Type B pancreatic cell (in vitro differentiated cells): ENCODE measurements at regions not wholly inside any gene's neighbourhood (a gene's known extent, or its start where the extent isn't known, plus 50 kb on each side); places are given as distances from the start of the nearest gene placed in this dataset.

ENCODE experiments used
- DNase-seq: peaks from one replicate; pipeline ENCODE4 v3.0.0; 2021; ENCODE audit warnings: mixed read lengths; ENCODE audit not compliant: unreplicated experiment; ENCODE audit errors: extremely low spot score
- H3K27ac Mint-ChIP-seq: 2 replicates; pipeline ENCODE4 v1.8.0; 2021; ENCODE audit warnings: mild to moderate bottlenecking, mixed read lengths
- H3K27me3 Mint-ChIP-seq: 2 replicates; pipeline ENCODE4 v1.8.0; 2021; ENCODE audit warnings: mixed read lengths
- H3K36me3 Mint-ChIP-seq: 2 replicates; pipeline ENCODE4 v1.8.0; 2021; ENCODE audit warnings: mixed read lengths
- H3K4me1 Mint-ChIP-seq: one replicate; pipeline ENCODE4 v1.8.0; 2021; ENCODE audit warnings: mixed read lengths; ENCODE audit not compliant: unreplicated experiment
- H3K4me3 Mint-ChIP-seq: 2 replicates; pipeline ENCODE4 v1.8.0; 2021; ENCODE audit warnings: mild to moderate bottlenecking, mixed read lengths
- H3K9me3 Mint-ChIP-seq: 2 replicates; pipeline ENCODE4 v1.8.0; 2021; ENCODE audit warnings: mixed read lengths
- TF ChIP-seq, protein P1 (sequence below): fragments of 200-600 bp; sonication (generic); conservative IDR thresholded peaks from 2 replicates; pipeline ENCODE4 v1.5.0; 2021; ENCODE audit warnings: antibody characterized with exemption, mild to moderate bottlenecking

DNA sequence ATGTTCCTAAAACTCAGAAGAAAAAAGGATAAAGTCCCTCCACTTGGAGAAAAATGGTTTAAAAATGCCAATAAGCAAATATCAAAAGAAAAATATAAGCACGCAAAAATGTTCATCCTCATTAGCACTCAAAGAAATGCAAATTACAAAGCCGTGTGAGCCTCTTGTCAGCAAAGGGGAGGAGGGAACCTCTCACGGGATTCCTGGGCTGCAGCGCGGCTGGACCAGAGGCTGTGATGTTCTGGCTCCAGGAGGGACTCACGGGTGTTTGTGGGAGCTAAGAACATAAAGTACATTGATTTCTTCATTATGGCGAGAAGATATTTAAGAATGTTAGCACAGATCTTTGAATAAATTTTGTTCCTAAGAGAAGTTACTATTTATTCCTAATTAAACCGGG, 1451.2 kb downstream of the BRD1 start:
- H3K4me3 Mint-ChIP-seq, result no peak overlapping the region

DNA sequence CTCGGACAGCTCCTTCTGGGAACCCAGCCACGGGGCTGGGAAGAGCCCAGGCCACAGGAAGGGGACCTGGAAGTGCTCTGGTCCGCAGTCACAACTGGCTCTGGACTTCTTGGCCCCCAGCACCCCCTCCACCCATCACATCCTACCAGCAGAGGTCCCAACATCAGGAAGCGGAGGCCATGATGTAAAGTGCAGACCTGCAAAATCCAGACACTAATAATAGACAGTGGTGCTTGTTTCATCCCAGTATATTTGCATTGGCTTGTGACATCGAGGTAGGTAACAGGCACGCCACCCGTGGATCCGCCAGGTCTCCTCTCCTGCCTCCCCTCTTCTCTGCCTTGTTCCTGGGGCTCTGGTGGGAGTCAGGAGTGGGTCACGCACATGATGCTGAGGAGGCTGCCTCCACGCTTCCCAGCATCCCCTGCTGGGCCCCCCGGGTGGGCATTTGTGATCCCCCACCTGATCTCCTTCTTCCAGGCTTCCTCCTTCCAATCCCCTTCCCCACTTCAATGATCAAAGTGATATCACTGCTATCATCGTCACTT, 1454.0 kb downstream of the BRD1 start:
- no peak overlapping the region for H3K27ac Mint-ChIP-seq
- H3K4me3 Mint-ChIP-seq, result no peak overlapping the region
- TF ChIP-seq, protein P1, sequence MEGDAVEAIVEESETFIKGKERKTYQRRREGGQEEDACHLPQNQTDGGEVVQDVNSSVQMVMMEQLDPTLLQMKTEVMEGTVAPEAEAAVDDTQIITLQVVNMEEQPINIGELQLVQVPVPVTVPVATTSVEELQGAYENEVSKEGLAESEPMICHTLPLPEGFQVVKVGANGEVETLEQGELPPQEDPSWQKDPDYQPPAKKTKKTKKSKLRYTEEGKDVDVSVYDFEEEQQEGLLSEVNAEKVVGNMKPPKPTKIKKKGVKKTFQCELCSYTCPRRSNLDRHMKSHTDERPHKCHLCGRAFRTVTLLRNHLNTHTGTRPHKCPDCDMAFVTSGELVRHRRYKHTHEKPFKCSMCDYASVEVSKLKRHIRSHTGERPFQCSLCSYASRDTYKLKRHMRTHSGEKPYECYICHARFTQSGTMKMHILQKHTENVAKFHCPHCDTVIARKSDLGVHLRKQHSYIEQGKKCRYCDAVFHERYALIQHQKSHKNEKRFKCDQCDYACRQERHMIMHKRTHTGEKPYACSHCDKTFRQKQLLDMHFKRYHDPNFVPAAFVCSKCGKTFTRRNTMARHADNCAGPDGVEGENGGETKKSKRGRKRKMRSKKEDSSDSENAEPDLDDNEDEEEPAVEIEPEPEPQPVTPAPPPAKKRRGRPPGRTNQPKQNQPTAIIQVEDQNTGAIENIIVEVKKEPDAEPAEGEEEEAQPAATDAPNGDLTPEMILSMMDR, result no peak
- H3K4me1 Mint-ChIP-seq, result peaks cover 8% of the 10 kb centered on the region
- peaks cover 54% of the 10 kb centered on the region for H3K27me3 Mint-ChIP-seq
- no peaks in the 10 kb centered on the region for H3K36me3 Mint-ChIP-seq
- DNase-seq, result peak; percentile 40
- no peaks in the 10 kb centered on the region for H3K9me3 Mint-ChIP-seq

More for the DNA sequence above, 1451.2 kb downstream of the BRD1 start:
- Mint-ChIP-seq H3K36me3 (no peaks in the 10 kb centered on the region), H3K27me3 (peaks cover 45% of the 10 kb centered on the region), H3K27ac (no peak overlapping the region), H3K4me1 (no peaks in the 10 kb centered on the region), H3K9me3 (no peaks in the 10 kb centered on the region)
- TF ChIP-seq, protein P1, result no peak
- peak; percentile 2 for DNase-seq

DNA sequence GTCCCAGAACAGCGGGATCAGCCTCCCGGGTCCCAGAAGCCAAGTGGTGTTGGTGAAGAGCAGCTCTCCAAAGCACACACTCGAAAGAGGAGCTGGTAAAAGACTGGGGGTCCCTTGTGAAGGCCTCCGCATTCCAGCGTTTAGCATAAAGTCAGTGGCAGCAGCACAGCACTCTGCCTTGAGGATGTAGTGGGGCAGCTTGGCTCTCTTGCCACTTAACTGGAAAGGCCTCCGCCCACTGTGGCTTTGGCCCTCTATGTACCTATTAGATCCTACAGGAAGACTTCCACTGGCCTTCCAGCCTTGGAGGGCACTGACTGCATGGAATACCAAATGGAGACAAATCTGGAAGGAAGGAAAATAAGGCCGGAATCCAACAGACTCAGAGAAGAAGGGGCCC, 1455.3 kb downstream of the BRD1 start:
- H3K4me3 Mint-ChIP-seq, result no peak overlapping the region
- DNase-seq, result peak; percentile 34
- H3K27me3 Mint-ChIP-seq, result peaks cover 50% of the 10 kb centered on the region
- H3K9me3 Mint-ChIP-seq, result no peaks in the 10 kb centered on the region
- no peak overlapping the region for H3K27ac Mint-ChIP-seq
- no peaks in the 10 kb centered on the region for H3K36me3 Mint-ChIP-seq
- TF ChIP-seq, protein P1, result no peak
- H3K4me1 Mint-ChIP-seq, result peaks cover 8% of the 10 kb centered on the region

DNA sequence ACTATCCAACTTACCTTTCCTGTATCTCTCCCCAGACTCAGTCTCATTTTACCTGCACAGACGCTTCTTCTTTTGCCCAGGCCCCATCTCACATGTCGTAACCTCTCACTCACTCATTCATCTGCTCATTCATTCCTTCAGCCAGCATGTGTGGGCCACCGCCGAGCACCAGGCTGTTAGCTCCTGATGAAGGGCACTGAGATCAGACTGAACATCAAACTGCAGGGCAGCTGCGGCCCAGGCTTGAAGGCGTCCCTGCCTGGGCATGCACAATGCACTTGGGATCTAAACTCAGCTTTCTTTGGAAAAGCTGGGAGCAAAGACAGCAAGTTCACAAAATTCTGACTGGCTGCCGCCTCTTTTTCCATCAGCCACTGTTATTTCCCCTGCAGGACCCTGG, 1456.3 kb downstream of the BRD1 start:
- no peak overlapping the region for H3K4me3 Mint-ChIP-seq
- TF ChIP-seq, protein P1, result no peak
- no peaks in the 10 kb centered on the region for H3K9me3 Mint-ChIP-seq
- peaks cover 40% of the 10 kb centered on the region for H3K27me3 Mint-ChIP-seq
- H3K27ac Mint-ChIP-seq, result no peak overlapping the region
- H3K4me1 Mint-ChIP-seq, result peaks cover 8% of the 10 kb centered on the region
- DNase-seq, result peak; percentile 52
- H3K36me3 Mint-ChIP-seq, result no peaks in the 10 kb centered on the region

DNA sequence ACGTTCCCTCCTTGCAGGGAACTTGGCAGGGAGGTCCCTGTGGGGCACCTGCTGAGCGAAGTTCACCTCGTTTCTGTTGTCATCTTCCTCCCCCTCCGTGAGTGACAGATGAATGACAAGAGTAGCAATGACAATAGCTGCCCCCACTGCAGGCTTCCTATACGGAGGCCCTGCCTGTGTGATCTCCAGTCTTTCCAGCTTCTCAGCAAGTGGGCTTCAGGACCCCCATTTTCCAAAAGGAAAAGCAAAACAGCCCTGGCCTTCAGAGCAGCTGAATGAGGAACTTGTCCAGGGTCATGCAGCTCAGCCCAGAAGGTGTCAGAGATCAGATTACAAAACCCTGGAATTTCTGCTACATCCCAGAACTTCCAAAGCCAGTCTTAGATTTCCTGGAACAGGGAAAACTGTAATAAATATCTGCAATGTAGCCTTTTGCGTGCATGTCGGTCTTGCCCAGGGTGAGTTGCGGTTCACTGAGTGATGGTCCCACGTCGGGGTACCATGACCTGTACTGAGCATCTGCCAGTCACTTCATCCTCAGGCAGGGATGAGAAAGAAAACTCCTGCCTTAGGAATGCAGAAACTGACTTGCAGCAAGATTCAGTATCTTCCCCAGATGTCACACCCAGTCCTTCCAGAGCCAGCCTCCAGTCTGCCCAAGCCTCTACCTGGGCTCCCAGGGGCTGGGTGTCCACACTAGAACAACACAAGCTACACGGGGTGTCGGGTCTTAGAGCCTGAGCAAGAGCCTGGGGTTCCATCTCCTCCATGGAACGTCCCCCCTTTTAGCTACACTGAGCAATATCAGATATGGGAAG, 1457.0 kb downstream of the BRD1 start:
- H3K27me3 Mint-ChIP-seq, result peaks cover 34% of the 10 kb centered on the region
- H3K4me3 Mint-ChIP-seq, result peak overlapping the region; percentile 36
- H3K4me1 Mint-ChIP-seq, result peaks cover 8% of the 10 kb centered on the region
- TF ChIP-seq, protein P1, result no peak
- no peak overlapping the region for H3K27ac Mint-ChIP-seq
- H3K9me3 Mint-ChIP-seq, result no peaks in the 10 kb centered on the region
- H3K36me3 Mint-ChIP-seq, result no peaks in the 10 kb centered on the region
- DNase-seq, result peak; percentile 47
